ENCODE measurements at regions not wholly inside any gene's neighbourhood (a gene's known extent, or its start where the extent isn't known, plus 50 kb on each side); places are given as distances from the start of the nearest gene placed in this dataset.
"Not testable (repeated sequence)": the region's sequence is repeated elsewhere in the genome, so short reads cannot be mapped to it uniquely, and the experiment has no call there.

- H3K36me3 ChIP-seq (ENCODE audit: control insufficient read depth in 3 of 3, insufficient read depth in 3 of 3, low read length in 3 of 3): no peaks in the 10 kb centered on the region
- H3K27me3 ChIP-seq (ENCODE audit: control insufficient read depth in 3 of 3, insufficient read depth in 3 of 3, low read length in 3 of 3): no peaks in the 10 kb centered on the region
- H3K4me1 ChIP-seq (ENCODE audit: control insufficient read depth in 3 of 3, insufficient read depth in 3 of 3, low read length in 3 of 3): no peaks in the 10 kb centered on the region
- H3K4me3 ChIP-seq (ENCODE audit: low read length in 3 of 3): no peak overlapping the region
- H3K9me3 ChIP-seq (ENCODE audit: control insufficient read depth in 3 of 3, low read length in 3 of 3): no peaks in the 10 kb centered on the region
- H3K27ac ChIP-seq (ENCODE audit: low read depth, low read length): no peak overlapping the region
- no peak overlapping the region for H3K9ac ChIP-seq (ENCODE audit: low read depth in 1 of 3, low read length in 3 of 3)
These were observed 68.6 kb upstream of the COG2 start for GRCh38 chr1:230573658-230574057.

- no peak overlapping the region for H3K27ac ChIP-seq (ENCODE audit: low read depth, low read length)
- no peaks in the 10 kb centered on the region for H3K36me3 ChIP-seq (ENCODE audit: control insufficient read depth in 3 of 3, insufficient read depth in 3 of 3, low read length in 3 of 3)
- no peak overlapping the region for H3K4me3 ChIP-seq (ENCODE audit: low read length in 3 of 3)
- H3K4me1 ChIP-seq (ENCODE audit: control insufficient read depth in 3 of 3, insufficient read depth in 3 of 3, low read length in 3 of 3): no peaks in the 10 kb centered on the region
- no peaks in the 10 kb centered on the region for H3K27me3 ChIP-seq (ENCODE audit: control insufficient read depth in 3 of 3, insufficient read depth in 3 of 3, low read length in 3 of 3)
- no peak overlapping the region for H3K9ac ChIP-seq (ENCODE audit: low read depth in 1 of 3, low read length in 3 of 3)
- H3K9me3 ChIP-seq (ENCODE audit: control insufficient read depth in 3 of 3, low read length in 3 of 3): no peaks in the 10 kb centered on the region
These were observed 69.9 kb upstream of the COG2 start for GRCh38 chr1:230572121-230573105.

- no peaks in the 10 kb centered on the region for H3K9me3 ChIP-seq (ENCODE audit: control insufficient read depth in 3 of 3, low read length in 3 of 3)
- H3K9ac ChIP-seq (ENCODE audit: low read depth in 1 of 3, low read length in 3 of 3): no peak overlapping the region
- no peak overlapping the region for H3K27ac ChIP-seq (ENCODE audit: low read depth, low read length)
- H3K27me3 ChIP-seq (ENCODE audit: control insufficient read depth in 3 of 3, insufficient read depth in 3 of 3, low read length in 3 of 3): no peaks in the 10 kb centered on the region
- no peaks in the 10 kb centered on the region for H3K36me3 ChIP-seq (ENCODE audit: control insufficient read depth in 3 of 3, insufficient read depth in 3 of 3, low read length in 3 of 3)
- no peaks in the 10 kb centered on the region for H3K4me1 ChIP-seq (ENCODE audit: control insufficient read depth in 3 of 3, insufficient read depth in 3 of 3, low read length in 3 of 3)
- no peak overlapping the region for H3K4me3 ChIP-seq (ENCODE audit: low read length in 3 of 3)
These were observed 71.4 kb upstream of the COG2 start for GRCh38 chr1:230570724-230571360.

DNA sequence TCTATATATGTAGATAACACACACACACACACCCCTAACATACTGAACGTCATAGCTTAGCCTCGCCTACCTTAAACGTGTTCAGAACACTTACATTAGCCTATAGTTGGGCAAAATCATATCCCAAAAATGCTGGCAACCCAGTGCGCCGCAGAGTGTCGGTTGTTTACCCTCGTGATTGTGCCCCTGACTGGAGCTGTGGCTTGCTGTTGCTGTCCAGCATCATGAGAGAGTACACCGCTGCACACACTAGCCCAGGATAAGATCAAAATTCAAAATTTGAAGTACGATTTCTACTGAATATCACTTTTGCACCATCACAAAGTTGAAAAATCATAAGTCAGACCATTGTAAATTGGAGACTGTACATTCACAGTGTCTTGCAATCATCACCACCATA is 73.1 kb upstream of the COG2 start:
- Histone ChIP-seq H3K36me3 (ENCODE audit: control insufficient read depth in 3 of 3, insufficient read depth in 3 of 3, low read length in 3 of 3) (no peaks in the 10 kb centered on the region), H3K9ac (ENCODE audit: low read depth in 1 of 3, low read length in 3 of 3) (no peak overlapping the region), H3K4me3 (ENCODE audit: low read length in 3 of 3) (no peak overlapping the region), H3K27ac (ENCODE audit: low read depth, low read length) (no peak overlapping the region), H3K4me1 (ENCODE audit: control insufficient read depth in 3 of 3, insufficient read depth in 3 of 3, low read length in 3 of 3) (no peaks in the 10 kb centered on the region), H3K27me3 (ENCODE audit: control insufficient read depth in 3 of 3, insufficient read depth in 3 of 3, low read length in 3 of 3) (no peaks in the 10 kb centered on the region), H3K9me3 (ENCODE audit: control insufficient read depth in 3 of 3, low read length in 3 of 3) (no peaks in the 10 kb centered on the region)

DNA sequence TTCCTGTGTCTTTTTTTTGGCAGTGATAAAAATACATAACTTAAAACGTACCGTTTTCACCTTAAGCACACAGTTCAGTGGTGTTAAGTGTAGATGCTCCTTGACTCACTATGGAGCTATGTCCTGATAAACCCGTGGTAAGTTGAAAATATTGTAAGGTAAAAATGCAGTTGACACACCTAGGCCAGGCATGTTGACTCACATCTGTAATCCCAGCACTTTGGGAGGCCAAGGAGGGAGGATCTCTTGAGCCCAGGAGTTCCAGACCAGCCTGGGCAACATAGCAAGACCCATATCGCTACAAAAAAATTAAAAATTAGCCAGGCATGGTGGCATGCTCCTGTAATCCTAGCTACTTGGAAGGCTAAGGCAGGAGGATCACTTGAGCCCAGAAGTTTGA is 73.6 kb upstream of the COG2 start:
- Histone ChIP-seq H3K27me3 (ENCODE audit: control insufficient read depth in 3 of 3, insufficient read depth in 3 of 3, low read length in 3 of 3) (no peaks in the 10 kb centered on the region), H3K9ac (ENCODE audit: low read depth in 1 of 3, low read length in 3 of 3) (no peak overlapping the region), H3K9me3 (ENCODE audit: control insufficient read depth in 3 of 3, low read length in 3 of 3) (no peaks in the 10 kb centered on the region), H3K4me3 (ENCODE audit: low read length in 3 of 3) (no peak overlapping the region), H3K27ac (ENCODE audit: low read depth, low read length) (no peak overlapping the region), H3K4me1 (ENCODE audit: control insufficient read depth in 3 of 3, insufficient read depth in 3 of 3, low read length in 3 of 3) (no peaks in the 10 kb centered on the region), H3K36me3 (ENCODE audit: control insufficient read depth in 3 of 3, insufficient read depth in 3 of 3, low read length in 3 of 3) (no peaks in the 10 kb centered on the region)

DNA sequence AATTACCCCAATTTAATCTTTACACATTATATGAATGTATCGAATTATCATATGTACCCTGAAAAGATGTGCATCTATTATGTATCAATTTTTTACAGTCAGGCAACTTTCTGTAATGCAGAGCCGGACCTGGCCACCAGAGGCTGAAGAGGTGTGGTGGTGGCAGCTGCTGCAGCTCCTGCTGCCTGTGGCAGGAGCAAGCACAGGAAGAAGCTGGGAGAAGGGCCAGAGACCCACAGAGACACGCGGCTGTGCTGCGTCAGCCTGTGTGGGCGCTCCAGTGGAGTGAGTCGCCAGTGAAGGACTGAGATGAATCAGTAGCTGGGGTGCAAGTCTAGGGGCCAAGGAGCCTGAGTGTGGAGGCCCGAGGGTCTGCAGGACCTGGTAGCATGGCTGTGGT is 74.3 kb upstream of the COG2 start:
- no peak overlapping the region for H3K27ac ChIP-seq (ENCODE audit: low read depth, low read length)
- H3K4me1 ChIP-seq (ENCODE audit: control insufficient read depth in 3 of 3, insufficient read depth in 3 of 3, low read length in 3 of 3): no peaks in the 10 kb centered on the region
- no peak overlapping the region for H3K9ac ChIP-seq (ENCODE audit: low read depth in 1 of 3, low read length in 3 of 3)
- no peaks in the 10 kb centered on the region for H3K36me3 ChIP-seq (ENCODE audit: control insufficient read depth in 3 of 3, insufficient read depth in 3 of 3, low read length in 3 of 3)
- no peaks in the 10 kb centered on the region for H3K27me3 ChIP-seq (ENCODE audit: control insufficient read depth in 3 of 3, insufficient read depth in 3 of 3, low read length in 3 of 3)
- H3K4me3 ChIP-seq (ENCODE audit: low read length in 3 of 3): no peak overlapping the region
- H3K9me3 ChIP-seq (ENCODE audit: control insufficient read depth in 3 of 3, low read length in 3 of 3): no peaks in the 10 kb centered on the region

- Histone ChIP-seq H3K27me3 (ENCODE audit: control insufficient read depth in 3 of 3, insufficient read depth in 3 of 3, low read length in 3 of 3) (no peaks in the 10 kb centered on the region), H3K9ac (ENCODE audit: low read depth in 1 of 3, low read length in 3 of 3) (no peak overlapping the region), H3K4me3 (ENCODE audit: low read length in 3 of 3) (no peak overlapping the region), H3K9me3 (ENCODE audit: control insufficient read depth in 3 of 3, low read length in 3 of 3) (no peaks in the 10 kb centered on the region), H3K36me3 (ENCODE audit: control insufficient read depth in 3 of 3, insufficient read depth in 3 of 3, low read length in 3 of 3) (no peaks in the 10 kb centered on the region), H3K27ac (ENCODE audit: low read depth, low read length) (no peak overlapping the region), H3K4me1 (ENCODE audit: control insufficient read depth in 3 of 3, insufficient read depth in 3 of 3, low read length in 3 of 3) (no peaks in the 10 kb centered on the region)
These were observed 75.1 kb upstream of the COG2 start for GRCh38 chr1:230567221-230567575.

- H3K9ac ChIP-seq (ENCODE audit: low read depth in 1 of 3, low read length in 3 of 3); H3K36me3 ChIP-seq (ENCODE audit: control insufficient read depth in 3 of 3, insufficient read depth in 3 of 3, low read length in 3 of 3); H3K4me1 ChIP-seq (ENCODE audit: control insufficient read depth in 3 of 3, insufficient read depth in 3 of 3, low read length in 3 of 3); H3K9me3 ChIP-seq (ENCODE audit: control insufficient read depth in 3 of 3, low read length in 3 of 3); H3K27me3 ChIP-seq (ENCODE audit: control insufficient read depth in 3 of 3, insufficient read depth in 3 of 3, low read length in 3 of 3); H3K27ac ChIP-seq (ENCODE audit: low read depth, low read length); H3K4me3 ChIP-seq (ENCODE audit: low read length in 3 of 3): not testable (repeated sequence)
These were observed 75.6 kb upstream of the COG2 start for GRCh38 chr1:230566532-230567220.

DNA sequence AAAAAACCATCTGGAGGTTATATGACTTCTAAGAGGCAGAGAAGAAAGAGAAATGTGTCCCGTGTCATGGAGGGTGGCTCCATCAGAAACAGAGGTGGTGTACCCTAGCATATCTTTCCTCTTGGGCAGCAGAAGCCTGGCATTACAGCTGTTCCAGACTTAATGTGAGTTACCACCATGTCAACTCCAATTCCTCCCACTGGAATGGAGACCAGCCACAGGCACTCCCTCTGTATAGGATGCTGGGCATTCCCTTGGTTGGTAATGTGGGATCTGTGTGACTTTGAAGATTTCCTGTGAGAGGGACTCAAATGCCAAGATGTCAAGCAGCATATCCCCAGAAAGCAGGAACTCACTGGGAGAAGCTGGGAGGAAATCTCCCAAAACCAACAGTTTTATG is 77.1 kb upstream of the COG2 start:
- no peaks in the 10 kb centered on the region for H3K4me1 ChIP-seq (ENCODE audit: control insufficient read depth in 3 of 3, insufficient read depth in 3 of 3, low read length in 3 of 3)
- H3K27ac ChIP-seq (ENCODE audit: low read depth, low read length): no peak overlapping the region
- H3K4me3 ChIP-seq (ENCODE audit: low read length in 3 of 3): no peak overlapping the region
- H3K9me3 ChIP-seq (ENCODE audit: control insufficient read depth in 3 of 3, low read length in 3 of 3): no peaks in the 10 kb centered on the region
- H3K9ac ChIP-seq (ENCODE audit: low read depth in 1 of 3, low read length in 3 of 3): no peak overlapping the region
- no peaks in the 10 kb centered on the region for H3K36me3 ChIP-seq (ENCODE audit: control insufficient read depth in 3 of 3, insufficient read depth in 3 of 3, low read length in 3 of 3)
- H3K27me3 ChIP-seq (ENCODE audit: control insufficient read depth in 3 of 3, insufficient read depth in 3 of 3, low read length in 3 of 3): no peaks in the 10 kb centered on the region

GRCh38 chr1:230563591-230563990 is 78.7 kb upstream of the COG2 start:
- H3K27me3 ChIP-seq (ENCODE audit: control insufficient read depth in 3 of 3, insufficient read depth in 3 of 3, low read length in 3 of 3): no peaks in the 10 kb centered on the region
- no peaks in the 10 kb centered on the region for H3K9me3 ChIP-seq (ENCODE audit: control insufficient read depth in 3 of 3, low read length in 3 of 3)
- H3K36me3 ChIP-seq (ENCODE audit: control insufficient read depth in 3 of 3, insufficient read depth in 3 of 3, low read length in 3 of 3): no peaks in the 10 kb centered on the region
- H3K4me1 ChIP-seq (ENCODE audit: control insufficient read depth in 3 of 3, insufficient read depth in 3 of 3, low read length in 3 of 3): no peaks in the 10 kb centered on the region
- no peak overlapping the region for H3K27ac ChIP-seq (ENCODE audit: low read depth, low read length)
- H3K4me3 ChIP-seq (ENCODE audit: low read length in 3 of 3): no peak overlapping the region
- H3K9ac ChIP-seq (ENCODE audit: low read depth in 1 of 3, low read length in 3 of 3): no peak overlapping the region

Measured in skeletal muscle tissue (tissue), 3 donors.